Spinal cord (tissue), 9 donors: ENCODE measurements at regions not wholly inside any gene's neighbourhood (a gene's known extent, or its start where the extent isn't known, plus 50 kb on each side); places are given as distances from the start of the nearest gene placed in this dataset.

Experiments
- DNase-seq, 6 donors: peaks; one replicate each; pipeline versions ENCODE4 v3.0.0 to v3.0.0-alpha.2; 2013 to 2015; ENCODE audit warnings: low spot score in 6 of 6, low read depth in 4 of 6
- H3K27ac ChIP-seq: one replicate; pipeline ENCODE4 v1.5.1; 2013; ENCODE audit warnings: low read depth, low read length, control low read depth
- H3K27me3 ChIP-seq: one replicate; pipeline ENCODE4 v1.6.1; 2013; ENCODE audit warnings: low read length; ENCODE audit not compliant: control insufficient read depth, insufficient read depth
- H3K36me3 ChIP-seq: one replicate; pipeline ENCODE4 v1.6.1; 2013; ENCODE audit warnings: low read length; ENCODE audit not compliant: control insufficient read depth, insufficient read depth
- H3K4me1 ChIP-seq: one replicate; pipeline ENCODE4 v1.6.1; 2013; ENCODE audit warnings: low read length; ENCODE audit not compliant: control insufficient read depth, insufficient read depth
- H3K4me3 ChIP-seq: one replicate; pipeline ENCODE4 v1.5.1; 2013; ENCODE audit warnings: low read depth, low read length, control low read depth
- H3K9me3 ChIP-seq: one replicate; pipeline ENCODE4 v1.6.1; 2013; ENCODE audit warnings: low read length; ENCODE audit not compliant: control insufficient read depth, insufficient read depth
- WGBS: methylation state at CpG from one replicate; pipeline ENCODE4 v1.1.5; 2013; ENCODE audit warnings: missing lambda C conversion rate; ENCODE audit not compliant: insufficient coverage; 5-methylcytosine and 5-hydroxymethylcytosine counted together
- donor health status: healthy.

DNA sequence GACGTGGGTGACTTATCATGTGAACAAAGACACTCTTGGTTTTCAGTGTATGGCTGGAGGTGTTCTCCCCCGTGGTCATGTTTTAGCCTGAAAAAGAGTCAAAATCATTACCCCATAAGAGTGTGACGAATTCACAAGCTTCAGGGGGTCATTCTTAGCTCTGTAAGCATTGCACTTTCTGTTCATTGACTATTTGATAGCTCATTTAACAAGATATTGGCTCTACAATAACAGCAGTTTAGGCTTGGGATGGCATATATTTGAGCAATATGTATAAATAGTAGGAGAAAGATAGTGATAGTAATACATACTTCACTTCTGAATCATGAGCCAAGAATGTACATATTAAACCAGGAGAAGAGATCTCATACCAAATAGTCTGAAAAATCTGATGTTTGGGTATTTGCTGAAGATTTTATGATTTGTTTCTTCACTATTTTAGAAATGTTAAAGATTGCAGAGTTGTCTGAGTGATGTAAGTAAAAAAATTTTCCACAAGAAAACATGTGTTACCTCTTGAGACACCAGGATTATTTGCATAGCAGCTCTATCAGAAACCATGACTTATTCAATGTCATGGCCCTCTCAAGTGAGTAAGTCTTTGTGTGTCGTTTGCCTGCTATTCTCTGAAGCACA, 996.0 kb downstream of the OTOL1 start:
- 33% methylated on average over 1 of the region's 4 CpGs for WGBS
- Histone ChIP-seq H3K36me3 (no peaks in the 10 kb centered on the region), H3K27me3 (no peaks in the 10 kb centered on the region), H3K27ac (no peak overlapping the region), H3K4me3 (no peak overlapping the region), H3K9me3 (peaks cover 5% of the 10 kb centered on the region), H3K4me1 (no peaks in the 10 kb centered on the region)
- no peak for DNase-seq

GRCh38 chr3:162498626-162499025, 1002.0 kb downstream of the OTOL1 start:
- H3K27me3 ChIP-seq = no peaks in the 10 kb centered on the region
- no peaks in the 10 kb centered on the region for H3K36me3 ChIP-seq
- no CpG with 5 or more reads among the region's 2 CpGs for WGBS
- peaks cover 3% of the 10 kb centered on the region for H3K9me3 ChIP-seq
- DNase-seq = no peak
- H3K4me1 ChIP-seq = no peaks in the 10 kb centered on the region
- no peak overlapping the region for H3K27ac ChIP-seq
- H3K4me3 ChIP-seq = no peak overlapping the region

DNA sequence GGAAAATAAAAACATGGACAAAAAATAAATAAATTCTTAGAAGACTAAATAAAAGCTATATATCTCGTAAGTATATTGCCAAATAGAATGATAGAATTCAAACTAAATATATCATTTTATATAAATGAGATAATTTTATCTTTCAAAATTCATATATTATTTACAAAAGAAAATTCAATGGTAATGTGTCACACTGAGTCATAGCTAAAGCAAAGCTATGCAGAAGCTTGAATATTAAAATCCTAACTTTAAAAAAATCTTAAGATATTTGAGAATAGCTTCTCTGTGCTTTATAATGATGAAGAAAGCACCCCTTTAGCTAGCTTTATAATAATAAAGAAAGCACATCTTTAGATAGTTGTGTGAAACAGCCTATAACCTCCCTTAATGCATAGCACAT, 1010.8 kb downstream of the OTOL1 start:
- H3K4me3 ChIP-seq = no peak overlapping the region
- H3K9me3 ChIP-seq = no peaks in the 10 kb centered on the region
- DNase-seq = no peak
- no peaks in the 10 kb centered on the region for H3K36me3 ChIP-seq
- no peaks in the 10 kb centered on the region for H3K27me3 ChIP-seq
- WGBS = no CpG with 5 or more reads among the region's 1 CpG
- no peaks in the 10 kb centered on the region for H3K4me1 ChIP-seq
- H3K27ac ChIP-seq = no peak overlapping the region

GRCh38 chr3:162512488-162512887, 1015.9 kb downstream of the OTOL1 start:
- no peak for DNase-seq
- no peaks in the 10 kb centered on the region for H3K36me3 ChIP-seq
- no CpG with 5 or more reads among the region's 2 CpGs for WGBS
- H3K27me3 ChIP-seq = no peaks in the 10 kb centered on the region
- H3K27ac ChIP-seq = no peak overlapping the region
- no peaks in the 10 kb centered on the region for H3K4me1 ChIP-seq
- no peaks in the 10 kb centered on the region for H3K9me3 ChIP-seq
- H3K4me3 ChIP-seq = no peak overlapping the region

GRCh38 chr3:162517110-162517509, 1020.5 kb downstream of the OTOL1 start:
- H3K36me3 ChIP-seq = no peaks in the 10 kb centered on the region
- peak in 2 of 6 donors; percentile 14 to 65 for DNase-seq
- H3K4me3 ChIP-seq = no peak overlapping the region
- H3K27ac ChIP-seq = no peak overlapping the region
- H3K9me3 ChIP-seq = no peaks in the 10 kb centered on the region
- H3K4me1 ChIP-seq = no peaks in the 10 kb centered on the region
- no peaks in the 10 kb centered on the region for H3K27me3 ChIP-seq

- Histone ChIP-seq H3K27ac (no peak overlapping the region), H3K36me3 (no peaks in the 10 kb centered on the region)
- 80% methylated on average over 1 of the region's 2 CpGs for WGBS
Observed at GRCh38 chr3:162521669-162522068, 1025.1 kb downstream of the OTOL1 start.

DNA sequence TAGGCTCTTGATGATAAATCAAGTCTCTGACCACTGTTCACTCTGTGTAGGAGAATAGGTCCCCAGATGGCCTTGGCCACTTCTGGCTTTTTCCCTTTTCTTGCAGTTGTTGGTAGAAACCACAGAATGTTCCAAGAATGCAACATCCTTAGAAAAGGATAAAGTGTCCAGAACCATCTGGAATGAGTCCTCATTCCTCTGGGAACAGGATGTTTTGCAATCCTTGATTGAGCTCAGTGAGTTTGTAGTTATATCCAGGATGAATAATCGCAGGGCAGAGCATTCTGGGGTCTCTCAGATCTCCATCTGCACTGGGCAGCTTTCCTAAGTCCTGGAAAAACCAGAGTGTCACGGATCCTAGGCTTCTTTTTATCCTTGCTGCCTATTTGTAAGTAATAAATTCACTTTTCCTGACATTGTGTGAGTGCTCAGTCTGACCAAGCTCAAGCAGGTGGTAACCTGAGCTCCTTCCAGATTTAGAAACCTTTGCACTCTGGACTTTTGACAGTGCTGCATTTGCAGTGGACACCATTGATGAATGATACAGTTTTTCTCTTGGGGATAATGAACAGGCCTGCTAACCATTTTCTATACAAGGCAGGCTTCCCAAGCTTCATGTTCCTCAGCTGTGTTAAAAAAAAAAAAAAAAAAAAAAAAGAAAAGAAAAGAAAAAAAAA, 1028.6 kb downstream of the OTOL1 start:
- peak in 1 of 6 donors; percentile 66 for DNase-seq
- H3K4me1 ChIP-seq = no peaks in the 10 kb centered on the region
- 63% methylated on average over 2 of the region's 2 CpGs for WGBS
- H3K36me3 ChIP-seq = no peaks in the 10 kb centered on the region
- H3K4me3 ChIP-seq = no peak overlapping the region
- no peak overlapping the region for H3K27ac ChIP-seq
- H3K9me3 ChIP-seq = no peaks in the 10 kb centered on the region
- H3K27me3 ChIP-seq = no peaks in the 10 kb centered on the region

More at GRCh38 chr3:162521669-162522068, 1025.1 kb downstream of the OTOL1 start:
- Histone ChIP-seq H3K9me3 (no peaks in the 10 kb centered on the region), H3K27me3 (no peaks in the 10 kb centered on the region), H3K4me1 (no peaks in the 10 kb centered on the region), H3K4me3 (no peak overlapping the region)
- no peak for DNase-seq

- Histone ChIP-seq H3K27ac (no peak overlapping the region), H3K36me3 (no peaks in the 10 kb centered on the region), H3K9me3 (no peaks in the 10 kb centered on the region), H3K27me3 (no peaks in the 10 kb centered on the region), H3K4me1 (no peaks in the 10 kb centered on the region), H3K4me3 (no peak overlapping the region)
- DNase-seq = no peak
- no CpG with 5 or more reads among the region's 4 CpGs for WGBS
Observed at GRCh38 chr3:162525771-162526170, 1029.2 kb downstream of the OTOL1 start.

DNA sequence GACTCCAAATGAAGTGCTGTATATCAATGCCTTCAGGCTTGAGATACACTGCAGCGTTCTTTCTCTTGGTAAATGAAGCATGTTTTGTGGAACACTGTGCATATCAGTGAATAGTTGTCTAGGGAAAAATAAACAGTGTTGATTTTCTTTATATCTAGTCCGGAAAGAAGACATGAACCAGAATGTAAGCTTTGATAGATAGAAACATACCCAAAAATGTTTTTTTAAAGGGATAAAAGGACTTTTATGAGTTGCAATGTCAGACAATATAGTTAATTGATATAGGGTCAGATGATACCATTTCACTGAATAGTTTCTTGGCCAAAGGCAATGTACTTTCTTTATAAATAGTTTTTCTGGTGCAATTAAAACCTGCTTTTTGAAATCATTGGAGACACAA, 1037.8 kb downstream of the OTOL1 start:
- H3K4me1 ChIP-seq = no peaks in the 10 kb centered on the region
- DNase-seq = peak in 1 of 6 donors; percentile 77
- no peak overlapping the region for H3K27ac ChIP-seq
- no CpG with 5 or more reads among the region's 2 CpGs for WGBS
- H3K4me3 ChIP-seq = no peak overlapping the region
- H3K27me3 ChIP-seq = no peaks in the 10 kb centered on the region
- no peaks in the 10 kb centered on the region for H3K9me3 ChIP-seq
- no peaks in the 10 kb centered on the region for H3K36me3 ChIP-seq

DNA sequence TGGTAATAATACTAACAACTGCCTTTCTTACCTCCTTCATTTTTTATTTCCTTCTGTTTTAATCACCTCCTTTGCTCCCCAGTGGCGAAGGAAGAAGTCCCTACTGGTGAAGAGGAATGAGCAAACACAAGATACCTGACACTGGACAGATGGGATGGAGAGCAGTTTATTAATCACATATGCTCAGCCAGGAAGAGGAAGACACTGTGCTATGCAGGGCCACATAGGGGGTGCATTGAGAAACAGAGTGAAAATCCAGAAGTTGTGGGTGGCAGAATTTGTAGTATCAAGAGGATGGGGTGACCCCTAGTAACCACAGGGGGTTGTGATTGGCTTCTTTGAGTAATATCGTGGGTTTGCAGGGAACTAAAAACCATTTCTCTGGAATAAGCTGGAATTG, 1041.9 kb downstream of the OTOL1 start:
- Histone ChIP-seq H3K27me3 (no peaks in the 10 kb centered on the region), H3K36me3 (no peaks in the 10 kb centered on the region), H3K27ac (no peak overlapping the region), H3K9me3 (no peaks in the 10 kb centered on the region), H3K4me1 (no peaks in the 10 kb centered on the region), H3K4me3 (no peak overlapping the region)
- DNase-seq = no peak
- WGBS = 83% methylated on average over 1 of the region's 2 CpGs
